DMS153 treated with DMSO at 0.1 percent for 48 hours (cell line): ENCODE measurements at regions not wholly inside any gene's neighbourhood (a gene's known extent, or its start where the extent isn't known, plus 50 kb on each side); places are given as distances from the start of the nearest gene placed in this dataset.
"Not testable (repeated sequence)": the region's sequence is repeated elsewhere in the genome, so short reads cannot be mapped to it uniquely, and the experiment has no call there.

Source experiments
- DNase-seq: peaks from one replicate; lab custom pipeline; 2025; ENCODE audit not compliant: unreplicated experiment; lab: John Stamatoyannopoulos, UW

DNA sequence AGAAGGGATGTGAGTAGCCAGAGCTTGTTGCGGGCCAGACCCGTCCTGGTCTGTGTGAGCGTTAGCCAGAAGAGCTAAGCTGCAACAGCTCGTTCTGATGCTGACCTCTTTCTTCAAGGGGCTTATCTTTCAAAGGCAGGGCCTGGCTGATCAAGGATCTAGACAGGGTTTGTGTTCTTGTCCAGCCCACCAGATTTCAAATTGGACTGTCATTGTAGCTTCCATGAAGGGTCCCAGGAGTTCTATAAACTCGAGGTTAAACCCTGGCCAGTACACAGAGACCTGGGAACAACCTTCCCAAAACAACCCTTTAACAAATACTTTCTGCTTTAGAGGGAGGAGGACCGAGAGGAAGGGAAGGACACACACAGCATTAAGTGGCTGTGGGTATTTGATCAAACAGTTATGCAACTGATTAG, 153.0 kb upstream of the TUT7 start:
- DNase-seq = no peak

GRCh38 chr9:86503942-86504341, 149.7 kb upstream of the TUT7 start:
- no peak for DNase-seq

GRCh38 chr9:86503314-86503713, 149.1 kb upstream of the TUT7 start:
- DNase-seq = no peak

DNA sequence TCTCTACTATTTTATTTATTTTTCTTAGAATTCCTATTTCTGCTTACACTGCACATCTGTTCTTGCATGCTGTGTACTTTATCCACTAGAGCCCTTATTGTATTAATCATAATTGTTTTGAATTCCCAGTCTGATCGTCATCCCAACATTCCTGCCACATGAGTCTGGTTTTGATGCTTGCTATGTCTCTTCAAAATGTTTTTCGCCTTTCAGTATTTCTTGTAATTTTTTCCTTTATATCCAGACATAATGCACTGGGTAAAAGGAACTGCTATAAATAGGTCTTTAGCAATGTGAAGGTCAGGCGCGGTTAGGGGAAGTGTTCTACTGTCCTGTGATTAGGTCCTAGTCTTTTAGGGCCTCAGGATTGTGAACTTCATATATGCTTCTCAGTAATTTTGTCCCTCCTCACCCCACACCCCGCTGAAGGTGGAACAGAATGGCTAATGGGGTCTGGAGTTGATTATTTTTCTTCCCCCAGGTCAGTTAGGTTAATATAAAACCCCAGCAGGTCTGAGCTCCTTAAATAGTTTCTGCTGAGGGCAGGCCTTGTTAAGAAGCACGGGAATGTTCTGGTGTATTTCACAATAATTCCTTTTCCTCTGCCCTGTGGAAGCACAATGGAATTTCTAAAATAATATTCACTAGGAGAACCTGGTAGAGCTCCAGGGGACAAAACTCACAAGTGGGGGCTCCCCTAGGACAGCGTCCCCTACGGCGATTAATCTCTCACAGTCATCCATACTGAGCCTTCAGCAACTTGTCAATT, 146.6 kb upstream of the TUT7 start:
- DNase-seq = no peak

- DNase-seq = no peak
These were observed 145.8 kb upstream of the TUT7 start for GRCh38 chr9:86500031-86500430.

DNA sequence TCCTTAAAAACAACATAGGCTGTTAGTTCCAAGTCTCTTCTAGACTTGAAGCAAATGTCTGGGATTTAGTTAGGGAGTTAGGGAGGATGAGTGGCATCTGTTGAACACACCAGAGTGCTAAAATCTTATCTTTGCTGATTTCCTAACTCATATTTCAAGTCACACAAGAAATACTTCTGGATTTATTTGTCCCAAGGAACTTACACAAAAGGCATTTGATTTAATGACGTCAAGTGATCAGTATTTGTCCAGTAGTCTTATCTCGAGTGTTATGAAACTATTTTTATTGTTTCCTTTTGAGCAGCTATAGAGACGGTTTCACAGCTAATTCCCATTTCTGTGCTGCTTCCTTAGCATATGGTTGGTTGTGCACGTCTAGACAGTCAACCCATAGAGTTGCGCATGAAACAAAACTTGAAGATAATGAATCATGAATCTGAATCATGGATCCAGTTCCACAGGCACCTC, 140.5 kb upstream of the TUT7 start:
- no peak for DNase-seq

DNA sequence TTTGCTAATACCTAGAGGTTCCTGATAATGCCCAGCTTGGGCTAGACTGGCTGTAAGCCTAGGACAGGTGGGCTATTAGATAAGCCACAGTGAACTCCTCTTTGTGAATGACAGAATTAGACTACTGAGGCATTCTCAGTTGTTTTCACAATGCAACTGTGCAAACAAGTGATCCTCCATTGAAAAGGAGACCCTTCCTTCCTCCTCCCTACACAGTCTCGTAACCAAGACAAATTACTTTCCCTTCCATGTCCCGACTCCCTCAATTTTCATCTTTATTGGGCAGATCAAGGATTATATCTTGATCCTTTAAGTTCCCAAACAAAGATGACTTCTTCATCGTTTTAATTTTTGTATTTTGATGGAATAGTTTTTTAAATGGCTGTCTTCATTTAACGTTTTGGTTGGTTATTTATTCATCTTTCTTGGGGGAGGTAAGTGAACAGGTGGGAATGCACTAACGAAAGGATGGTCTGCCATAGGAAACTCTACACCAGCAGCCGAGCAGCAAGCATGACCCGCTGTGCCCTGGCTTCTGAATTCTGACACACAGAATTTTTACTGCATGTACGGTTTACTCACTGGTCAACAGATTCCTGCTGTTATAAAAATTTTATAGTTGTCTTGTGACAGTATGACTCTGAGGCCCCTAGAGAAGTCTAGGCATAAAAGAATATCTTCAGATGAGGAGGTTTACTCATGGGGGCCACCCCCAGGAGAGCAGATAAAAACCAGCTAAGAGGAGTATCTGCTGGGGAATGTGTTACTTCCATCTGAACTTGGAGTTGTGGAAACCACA, 137.5 kb upstream of the TUT7 start:
- DNase-seq = no peak

GRCh38 chr9:86488794-86489193, 134.6 kb upstream of the TUT7 start:
- DNase-seq = no peak

- no peak for DNase-seq
These were observed 134.1 kb upstream of the TUT7 start for GRCh38 chr9:86488345-86488744.

- DNase-seq = no peak
These were observed 133.6 kb upstream of the TUT7 start for GRCh38 chr9:86487838-86488233.

DNA sequence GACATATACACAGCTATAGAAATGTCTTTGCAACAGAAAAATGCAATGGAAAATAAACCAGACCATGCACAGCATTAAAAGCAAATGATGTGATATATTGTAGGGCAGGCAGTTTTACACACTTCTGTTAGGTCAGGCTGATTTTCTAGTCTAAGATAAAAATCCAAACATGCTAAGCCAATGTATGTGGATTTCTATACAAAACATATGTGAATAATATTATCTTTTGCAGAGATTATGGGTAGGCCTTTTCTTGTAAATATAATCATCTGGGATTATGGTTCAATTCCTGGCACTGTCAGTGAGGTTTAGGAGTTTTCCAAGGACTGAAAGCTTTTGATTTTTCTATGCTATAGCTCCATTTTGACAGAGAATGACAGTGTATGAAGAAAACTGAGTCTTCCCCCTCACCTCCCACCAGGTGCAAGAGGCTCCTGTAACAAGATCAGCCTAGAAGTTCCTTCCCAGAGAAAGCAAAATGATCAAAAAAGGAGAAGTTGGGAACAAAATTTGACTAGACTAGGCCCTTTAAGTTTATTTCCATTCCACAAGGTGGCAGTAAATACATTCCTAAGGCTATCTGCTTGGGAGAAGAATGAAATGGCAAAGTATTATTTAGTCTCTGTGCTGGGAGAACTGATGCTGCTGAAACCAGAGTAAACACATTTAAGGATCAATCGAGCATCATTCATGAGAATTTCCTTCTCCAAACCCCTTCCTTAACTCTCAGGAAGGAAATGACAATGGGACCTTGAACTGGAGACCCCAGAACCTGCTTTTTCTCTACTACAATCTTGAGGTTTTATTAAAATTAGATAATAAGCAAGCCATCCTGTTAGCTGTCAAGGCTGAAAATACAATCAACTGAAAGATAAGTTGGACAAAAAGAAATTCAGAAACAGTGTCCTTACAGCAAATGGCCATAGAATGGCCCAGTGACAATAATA, 133.0 kb upstream of the TUT7 start:
- peak; percentile 59 for DNase-seq

DNA sequence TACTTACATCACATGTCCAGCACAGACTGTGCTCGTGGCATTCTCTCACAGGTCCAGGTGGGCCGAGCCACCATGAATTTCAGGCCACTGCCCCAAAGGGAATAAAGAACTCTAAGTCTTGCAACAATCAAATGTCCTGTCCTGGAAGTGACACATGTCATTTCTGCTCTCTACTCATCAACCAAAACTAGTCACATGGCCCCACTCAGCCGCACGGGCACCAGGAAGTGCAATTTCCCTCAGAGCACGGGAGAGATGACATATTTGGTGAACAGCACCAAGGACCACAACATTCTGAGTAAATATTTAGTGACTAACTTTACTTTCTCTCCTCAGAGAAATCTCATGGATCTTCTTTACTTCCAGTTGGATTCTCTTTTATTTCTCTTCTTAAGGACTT, 131.1 kb upstream of the TUT7 start:
- DNase-seq = no peak

GRCh38 chr9:86483496-86483895, 129.3 kb upstream of the TUT7 start:
- no peak for DNase-seq

- no peak for DNase-seq
These were observed 127.3 kb upstream of the TUT7 start for GRCh38 chr9:86481466-86481865.

GRCh38 chr9:86475255-86475654, 121.0 kb upstream of the TUT7 start:
- DNase-seq = not testable (repeated sequence)

DNA sequence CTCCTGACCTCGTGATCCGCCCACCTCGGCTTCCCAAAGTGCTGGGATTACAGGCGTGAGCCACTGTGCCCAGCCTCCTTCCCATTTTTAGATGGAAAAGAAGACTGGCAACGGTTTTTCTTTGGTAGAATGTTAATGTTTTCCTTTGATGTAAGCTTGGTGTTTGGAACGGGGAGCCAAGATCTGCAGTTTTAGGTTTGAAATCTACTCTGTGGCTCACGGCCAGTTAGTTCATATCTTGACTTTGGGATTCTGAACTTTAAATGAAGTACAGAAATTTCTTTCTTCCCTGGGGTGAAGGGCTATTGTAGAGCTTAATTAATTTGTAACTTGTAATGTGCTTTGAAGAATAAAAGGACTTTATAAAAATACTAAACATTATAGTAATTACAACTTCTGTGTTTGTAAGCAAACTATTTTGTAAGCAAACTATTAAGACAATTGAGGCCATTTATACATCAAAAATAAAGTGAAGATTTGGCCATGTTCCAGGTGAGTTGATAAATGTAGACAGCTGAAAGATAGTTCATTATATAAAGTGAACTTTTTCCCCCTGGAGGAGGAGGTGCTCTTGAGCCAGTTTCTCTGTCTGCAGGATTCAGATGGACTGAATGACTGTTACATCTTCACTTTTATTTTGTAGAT, 117.1 kb upstream of the TUT7 start:
- no peak for DNase-seq

DNA sequence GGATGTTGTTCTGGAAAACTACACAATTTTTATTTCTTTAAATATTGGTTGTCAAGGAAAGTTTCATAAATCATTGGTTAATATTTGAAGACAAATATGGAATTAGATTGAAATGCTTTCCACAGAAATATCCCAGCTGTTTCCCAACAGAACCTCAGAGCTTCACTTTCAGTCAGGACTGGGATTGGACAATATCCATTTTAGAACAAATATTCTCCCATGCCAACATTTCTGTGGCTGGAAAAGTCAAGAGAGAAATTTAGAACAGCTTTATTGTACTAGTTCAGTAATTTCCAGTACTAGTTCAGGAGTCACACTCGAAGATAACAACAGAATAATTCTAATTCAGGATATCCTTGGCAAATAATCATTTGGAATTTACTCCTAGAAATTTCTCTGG, 116.1 kb upstream of the TUT7 start:
- no peak for DNase-seq

DNA sequence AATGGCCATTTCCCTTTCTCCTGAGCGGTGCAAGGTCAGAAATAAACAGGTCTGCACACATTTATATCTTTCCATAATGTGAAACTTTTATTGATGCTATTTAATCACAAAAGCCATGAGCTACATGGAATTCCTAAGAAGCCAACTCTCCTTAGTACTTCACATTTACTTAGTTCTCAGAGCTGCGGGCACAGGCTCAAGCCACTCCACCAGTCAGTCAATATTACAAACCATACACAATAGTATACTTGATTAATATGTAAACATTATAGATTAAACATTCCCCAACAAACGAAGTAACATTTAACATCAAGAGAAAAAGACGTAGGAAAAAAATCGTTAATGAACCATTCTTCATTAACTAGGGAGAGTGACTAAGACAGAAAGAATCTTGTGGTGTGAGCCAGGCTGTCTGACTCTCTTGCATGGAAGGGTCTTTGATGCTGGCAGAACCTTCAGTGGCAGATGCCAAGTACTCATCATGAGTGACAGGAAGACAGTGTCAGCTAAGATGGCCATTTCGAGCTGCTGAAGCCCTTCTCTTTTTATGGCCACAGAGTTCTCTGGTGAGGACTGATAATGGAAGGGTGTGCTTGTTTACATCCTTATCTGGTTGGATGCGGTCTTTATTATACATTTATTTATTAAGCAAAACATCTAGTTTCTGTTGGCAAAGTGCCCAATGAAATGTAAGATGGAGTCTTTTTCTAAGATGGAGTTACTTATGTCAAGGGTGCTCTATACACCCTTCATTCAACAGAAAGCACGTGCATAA, 115.5 kb upstream of the TUT7 start:
- DNase-seq = no peak

GRCh38 chr9:86464242-86464641, 110.0 kb upstream of the TUT7 start:
- no peak for DNase-seq
